ENCODE measurements at regions not wholly inside any gene's neighbourhood (a gene's known extent, or its start where the extent isn't known, plus 50 kb on each side); places are given as distances from the start of the nearest gene placed in this dataset.

DNA sequence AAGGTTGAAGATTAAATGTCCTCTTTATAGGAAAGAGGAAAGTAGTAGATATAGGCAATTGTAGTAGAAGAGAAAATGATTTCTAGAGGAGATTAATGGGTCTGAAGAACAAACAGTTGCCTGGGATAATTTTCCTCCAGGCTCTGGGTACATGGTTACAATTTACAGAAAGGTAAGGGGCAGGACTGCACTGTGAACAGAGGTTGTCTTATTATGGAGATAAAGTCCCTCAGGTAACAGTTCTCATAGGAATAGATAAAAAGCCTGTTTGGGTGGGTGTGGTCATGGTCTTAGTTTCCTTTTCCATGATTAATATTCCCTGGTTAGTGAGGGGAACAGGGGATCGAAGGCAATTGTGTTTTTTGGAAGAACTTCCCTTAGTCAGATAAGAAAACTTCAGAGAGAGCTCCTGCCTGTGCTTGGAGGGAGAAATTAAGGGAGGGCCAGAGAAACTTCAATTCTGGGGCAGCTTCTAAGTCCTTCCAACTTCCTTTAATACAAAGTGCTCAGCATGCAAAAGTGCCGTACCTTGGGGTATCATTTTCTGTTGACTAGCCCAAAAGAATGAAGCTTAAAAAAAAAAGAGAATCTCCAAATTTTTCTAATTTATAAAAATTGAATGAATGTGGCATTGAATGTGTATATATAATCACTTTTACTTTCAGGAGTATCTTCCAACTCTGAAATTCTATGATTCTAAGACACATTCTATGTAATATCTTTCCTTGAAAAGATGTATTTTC, 295.4 kb upstream of the USP25 start:
- ATAC-seq: no peak
- H3K27me3 ChIP-seq (ENCODE audit: control insufficient read depth, insufficient read depth): no peaks in the 10 kb centered on the region
- H3K4me3 ChIP-seq (ENCODE audit: low read length): no peak overlapping the region
- WGBS: 75% methylated on average over 2 of the region's 2 CpGs
- DNase-seq: no peak
- H3K4me1 ChIP-seq (ENCODE audit: control insufficient read depth, insufficient read depth, low read length): no peaks in the 10 kb centered on the region
- H3K9me3 ChIP-seq (ENCODE audit: control insufficient read depth, low read length): no peaks in the 10 kb centered on the region
- intact Hi-C loops (cut with DNase I): no loop called here
- H3K27ac ChIP-seq (ENCODE audit: low read length): no peak overlapping the region

DNA sequence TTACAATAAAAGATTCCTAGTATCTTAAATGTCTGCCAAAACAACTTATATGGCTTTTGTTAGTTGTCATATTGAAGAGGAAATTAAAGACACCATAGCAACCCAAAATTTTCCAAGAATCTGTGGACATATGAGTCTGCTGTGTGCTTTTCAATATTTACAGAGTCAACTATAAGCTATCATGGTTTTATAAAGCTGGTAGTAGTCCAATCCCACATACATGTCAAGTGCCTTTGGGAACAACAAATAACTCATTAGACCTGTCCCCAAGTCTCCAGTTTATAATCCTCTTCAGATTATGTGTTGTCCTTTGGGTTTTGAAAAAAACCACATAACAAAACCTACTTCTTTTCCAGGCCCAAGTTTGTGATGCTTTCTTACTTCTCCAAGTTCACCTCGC, 293.8 kb upstream of the USP25 start:
- Histone ChIP-seq H3K4me1 (ENCODE audit: control insufficient read depth, insufficient read depth, low read length) (peaks cover under 1% of the 10 kb centered on the region), H3K27ac (ENCODE audit: low read length) (no peak overlapping the region), H3K4me3 (ENCODE audit: low read length) (no peak overlapping the region), H3K27me3 (ENCODE audit: control insufficient read depth, insufficient read depth) (no peaks in the 10 kb centered on the region), H3K9me3 (ENCODE audit: control insufficient read depth, low read length) (no peaks in the 10 kb centered on the region)
- intact Hi-C loops (cut with DNase I): no loop called here
- 94% methylated on average over 1 of the region's 1 CpG for WGBS
- no peak for DNase-seq
- no peak for ATAC-seq

DNA sequence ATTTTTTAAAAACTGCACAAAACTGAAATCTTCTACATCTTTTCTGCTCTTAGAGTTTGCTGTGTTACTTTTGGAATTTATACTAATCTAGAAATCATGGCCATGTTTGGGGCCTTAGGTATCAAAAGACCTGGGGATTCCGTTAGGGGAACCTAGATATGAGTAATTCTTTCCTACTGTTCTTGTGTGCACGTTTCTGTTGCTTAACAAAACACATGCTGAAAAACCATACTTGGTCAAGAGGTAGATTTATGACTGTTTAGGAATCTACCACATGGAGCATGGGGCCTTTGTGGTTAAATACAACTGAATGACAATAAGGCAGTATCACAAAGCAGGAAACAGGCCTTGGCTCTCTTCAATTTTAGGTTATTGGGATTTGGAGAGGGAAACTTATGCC, 291.9 kb upstream of the USP25 start:
- Histone ChIP-seq H3K4me1 (ENCODE audit: control insufficient read depth, insufficient read depth, low read length) (peaks cover 2% of the 10 kb centered on the region), H3K9me3 (ENCODE audit: control insufficient read depth, low read length) (no peaks in the 10 kb centered on the region), H3K27ac (ENCODE audit: low read length) (no peak overlapping the region), H3K4me3 (ENCODE audit: low read length) (no peak overlapping the region), H3K27me3 (ENCODE audit: control insufficient read depth, insufficient read depth) (no peaks in the 10 kb centered on the region)
- ATAC-seq (no peak), DNase-seq (no peak)
- intact Hi-C loops (cut with DNase I): no loop called here
- 52% methylated on average over 2 of the region's 2 CpGs for WGBS

DNA sequence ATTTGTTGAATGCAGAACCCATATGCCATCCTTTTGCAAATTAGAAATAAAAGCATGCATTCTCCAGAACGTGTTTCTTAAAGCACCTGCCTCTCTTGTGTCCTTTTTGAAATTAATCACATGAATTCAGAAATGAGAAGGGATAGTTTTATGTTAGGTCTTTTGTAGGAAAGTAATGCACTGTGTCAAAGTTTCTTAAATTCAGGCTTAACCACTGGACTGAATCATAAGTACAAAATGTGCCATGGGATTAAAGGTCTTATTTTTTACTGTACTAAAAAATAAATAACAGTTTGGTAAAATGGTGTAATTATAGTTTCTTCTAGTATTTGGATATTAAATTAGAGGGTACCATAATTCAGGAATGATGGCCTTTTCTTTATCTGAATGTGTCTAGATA, 290.1 kb upstream of the USP25 start:
- ATAC-seq: no peak

DNA sequence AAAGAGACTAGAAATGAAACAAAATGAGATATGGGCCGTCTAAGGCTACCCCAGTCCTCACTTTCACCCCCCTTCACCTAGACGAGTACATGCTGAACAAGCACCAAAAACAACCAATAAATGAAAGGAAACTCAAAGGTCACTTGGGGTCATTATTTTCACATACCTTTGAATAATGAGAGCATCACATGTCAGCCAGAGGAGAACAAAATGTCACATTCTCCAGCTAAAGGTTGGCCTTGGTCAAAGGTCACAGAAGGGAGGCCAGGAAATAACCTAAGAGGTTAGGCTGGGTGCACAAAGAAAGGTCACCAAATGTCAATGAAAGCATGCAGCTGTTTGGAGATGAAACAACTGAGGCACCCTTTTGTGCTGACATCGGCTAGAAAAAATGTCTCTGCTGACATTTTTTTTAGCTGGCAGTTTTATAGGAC, 288.7 kb upstream of the USP25 start:
- Histone ChIP-seq H3K4me3 (ENCODE audit: low read length) (no peak overlapping the region), H3K4me1 (ENCODE audit: control insufficient read depth, insufficient read depth, low read length) (peaks cover 2% of the 10 kb centered on the region), H3K27ac (ENCODE audit: low read length) (no peak overlapping the region), H3K27me3 (ENCODE audit: control insufficient read depth, insufficient read depth) (no peaks in the 10 kb centered on the region), H3K9me3 (ENCODE audit: control insufficient read depth, low read length) (no peaks in the 10 kb centered on the region)
- ATAC-seq: no peak
- WGBS: 58% methylated on average over 3 of the region's 3 CpGs
- DNase-seq: no peak
- intact Hi-C loops (cut with DNase I): no loop called here

More for the DNA sequence above, 290.1 kb upstream of the USP25 start:
- intact Hi-C loops (cut with DNase I): no loop called here
- H3K4me1 ChIP-seq (ENCODE audit: control insufficient read depth, insufficient read depth, low read length): peaks cover 2% of the 10 kb centered on the region
- DNase-seq: no peak
- H3K9me3 ChIP-seq (ENCODE audit: control insufficient read depth, low read length): no peaks in the 10 kb centered on the region
- H3K27me3 ChIP-seq (ENCODE audit: control insufficient read depth, insufficient read depth): no peaks in the 10 kb centered on the region
- no peak overlapping the region for H3K27ac ChIP-seq (ENCODE audit: low read length)
- WGBS: 79% methylated on average over 1 of the region's 1 CpG
- no peak overlapping the region for H3K4me3 ChIP-seq (ENCODE audit: low read length)

DNA sequence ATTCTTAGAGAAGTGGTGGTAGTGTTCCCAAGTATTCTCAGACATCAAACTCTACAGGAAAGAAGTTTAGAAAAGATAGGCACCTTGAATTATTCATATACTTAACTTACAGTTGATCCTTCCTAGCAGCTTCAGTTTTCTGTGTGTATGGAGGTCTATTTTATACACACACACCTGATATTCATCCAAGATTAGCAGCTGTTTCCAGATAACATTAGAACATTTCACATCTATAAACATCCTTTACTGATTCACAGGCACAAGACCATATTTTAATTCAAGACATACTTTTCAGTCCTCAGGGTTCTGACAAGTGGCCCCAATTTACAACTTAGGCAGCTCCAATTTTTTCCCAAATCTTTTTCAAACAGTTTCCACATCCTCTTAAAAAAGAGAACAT, 287.8 kb upstream of the USP25 start:
- H3K27ac ChIP-seq (ENCODE audit: low read length): no peak overlapping the region
- H3K4me1 ChIP-seq (ENCODE audit: control insufficient read depth, insufficient read depth, low read length): peaks cover 2% of the 10 kb centered on the region
- H3K9me3 ChIP-seq (ENCODE audit: control insufficient read depth, low read length): no peaks in the 10 kb centered on the region
- intact Hi-C loops (cut with DNase I): no loop called here
- DNase-seq (no peak), ATAC-seq (no peak)
- no peaks in the 10 kb centered on the region for H3K27me3 ChIP-seq (ENCODE audit: control insufficient read depth, insufficient read depth)
- no peak overlapping the region for H3K4me3 ChIP-seq (ENCODE audit: low read length)

DNA sequence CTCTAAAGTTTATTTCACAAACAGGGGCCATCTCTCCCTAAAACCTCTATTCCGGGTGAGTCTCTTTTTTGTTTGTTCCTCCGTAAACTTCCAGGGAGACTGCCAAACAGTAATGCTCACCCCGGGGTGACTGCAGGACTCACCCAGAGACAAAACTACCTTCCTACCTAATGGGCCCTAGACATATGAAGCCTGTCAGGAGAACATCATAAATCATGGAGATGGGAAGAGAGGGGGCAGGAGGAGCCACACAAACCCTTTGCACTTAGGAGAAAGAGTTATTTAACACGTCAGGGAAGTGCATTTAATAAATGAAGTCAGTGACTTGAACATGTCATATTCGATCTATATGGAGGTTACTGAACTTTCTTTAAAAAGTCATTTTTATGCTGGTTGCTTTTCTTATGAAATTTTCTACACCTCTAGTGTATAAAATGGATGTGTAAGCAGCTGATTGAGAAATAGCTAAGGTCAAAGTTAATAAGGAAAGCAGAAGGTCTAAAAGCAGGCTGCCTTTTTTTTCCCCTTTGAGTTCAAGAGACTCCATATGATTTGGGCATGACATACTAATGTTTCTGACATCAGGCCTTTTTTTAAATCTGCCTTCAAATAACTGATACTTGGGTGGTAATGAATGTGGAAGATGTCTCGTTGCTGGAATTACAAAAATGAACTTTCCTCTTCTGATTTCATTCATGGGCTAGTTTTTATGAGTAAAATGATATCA, 286.9 kb upstream of the USP25 start:
- WGBS: 76% methylated on average over 6 of the region's 6 CpGs
- Histone ChIP-seq H3K27me3 (ENCODE audit: control insufficient read depth, insufficient read depth) (no peaks in the 10 kb centered on the region), H3K4me1 (ENCODE audit: control insufficient read depth, insufficient read depth, low read length) (peaks cover 2% of the 10 kb centered on the region), H3K4me3 (ENCODE audit: low read length) (no peak overlapping the region), H3K9me3 (ENCODE audit: control insufficient read depth, low read length) (no peaks in the 10 kb centered on the region), H3K27ac (ENCODE audit: low read length) (no peak overlapping the region)
- DNase-seq (no peak), ATAC-seq (no peak)
- intact Hi-C loops (cut with DNase I): no loop called here

DNA sequence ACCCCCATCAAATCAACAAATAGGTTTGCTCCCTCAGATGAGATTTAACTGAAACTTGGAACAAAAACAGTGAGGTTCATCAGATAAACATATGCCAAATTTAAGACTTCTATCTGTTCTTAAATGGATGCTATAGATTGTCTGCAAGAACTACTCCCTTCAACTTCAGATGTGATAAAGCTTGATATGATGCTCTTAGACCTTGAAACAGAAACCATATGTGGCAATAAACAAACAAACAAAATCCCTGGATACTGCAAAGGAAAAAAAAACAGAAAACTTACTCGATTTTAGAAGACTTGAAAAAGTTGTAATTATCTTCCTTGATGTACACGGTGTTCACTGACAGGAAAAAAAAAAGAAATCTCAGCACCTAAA, 286.1 kb upstream of the USP25 start:
- no peaks in the 10 kb centered on the region for H3K9me3 ChIP-seq (ENCODE audit: control insufficient read depth, low read length)
- ATAC-seq (no peak), DNase-seq (no peak)
- H3K4me1 ChIP-seq (ENCODE audit: control insufficient read depth, insufficient read depth, low read length): peaks cover 2% of the 10 kb centered on the region
- H3K27ac ChIP-seq (ENCODE audit: low read length): no peak overlapping the region
- no peaks in the 10 kb centered on the region for H3K27me3 ChIP-seq (ENCODE audit: control insufficient read depth, insufficient read depth)
- no peak overlapping the region for H3K4me3 ChIP-seq (ENCODE audit: low read length)
- intact Hi-C loops (cut with DNase I): loop anchor here in 1 of 4 donors (2.0 kb wide), 1 partner anchor 43 kb away; no protein-coding TSS in a partner anchor
- WGBS: 38% methylated on average over 2 of the region's 2 CpGs

DNA sequence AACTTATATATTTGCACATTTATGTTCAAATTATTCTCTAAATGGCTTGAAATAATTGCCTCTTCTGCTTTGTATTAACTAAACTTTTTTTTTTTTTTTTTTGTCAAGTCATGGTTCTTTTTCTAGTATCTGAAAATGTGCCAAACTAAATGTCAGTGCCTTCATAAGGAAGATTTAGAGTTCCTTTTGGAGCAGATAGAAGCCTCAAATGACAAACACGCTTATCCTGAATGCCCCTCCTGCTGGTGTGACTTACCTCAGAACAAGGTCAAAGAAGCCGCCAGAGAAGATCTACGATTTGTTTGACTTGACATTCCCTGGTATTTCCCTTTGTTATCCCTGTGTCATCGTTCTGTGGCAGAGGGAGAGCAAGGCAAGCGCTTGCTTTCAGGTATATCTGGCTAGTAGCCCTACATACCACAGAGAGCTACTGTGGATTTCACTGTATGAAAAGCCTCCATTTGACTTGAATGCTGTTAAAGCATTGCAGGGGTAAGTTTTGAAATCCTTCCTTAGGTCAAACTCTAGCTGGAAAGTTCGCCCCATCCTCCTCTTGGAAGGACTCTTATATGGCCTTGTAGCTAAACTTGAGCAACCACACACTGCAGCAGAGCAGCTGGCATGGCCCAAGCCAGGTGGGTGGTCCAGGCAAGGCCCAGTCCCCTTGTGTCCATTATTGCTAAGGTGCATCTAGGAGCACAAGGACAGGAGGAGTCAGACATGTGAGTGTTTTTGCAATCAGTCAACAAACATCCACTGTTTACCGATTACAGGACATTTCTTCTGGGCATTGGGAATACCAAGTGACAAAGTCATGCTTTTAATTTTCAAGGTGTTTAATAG, 285.4 kb upstream of the USP25 start:
- no peaks in the 10 kb centered on the region for H3K27me3 ChIP-seq (ENCODE audit: control insufficient read depth, insufficient read depth)
- H3K9me3 ChIP-seq (ENCODE audit: control insufficient read depth, low read length): no peaks in the 10 kb centered on the region
- peak in 1 of 2 donors; percentile 38 for ATAC-seq
- H3K4me1 ChIP-seq (ENCODE audit: control insufficient read depth, insufficient read depth, low read length): peaks cover 2% of the 10 kb centered on the region
- no peak overlapping the region for H3K4me3 ChIP-seq (ENCODE audit: low read length)
- WGBS: 73% methylated on average over 7 of the region's 7 CpGs
- DNase-seq: no peak
- H3K27ac ChIP-seq (ENCODE audit: low read length): no peak overlapping the region
- intact Hi-C loops (cut with DNase I): loop anchor here in 1 of 4 donors (2.0 kb wide), 1 partner anchor 44 kb away; no protein-coding TSS in a partner anchor

DNA sequence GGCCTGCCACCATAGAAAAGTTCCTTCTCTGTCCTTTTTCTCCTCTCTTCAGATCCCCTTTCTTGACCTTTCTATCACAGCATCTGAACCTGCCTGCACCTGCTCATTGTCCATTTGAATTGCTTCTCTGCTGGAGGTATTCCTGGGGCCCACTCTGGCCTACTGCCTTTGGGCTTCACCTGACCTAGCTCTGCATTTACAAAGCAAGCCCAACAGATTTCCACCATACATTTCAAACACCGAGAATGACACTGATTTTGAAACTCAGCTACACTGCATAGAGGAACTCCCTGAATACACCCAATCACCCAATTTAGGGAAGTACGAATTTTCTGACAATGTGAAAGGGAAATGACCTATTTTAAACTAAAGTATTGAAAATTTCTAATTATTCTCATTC, 284.5 kb upstream of the USP25 start:
- Histone ChIP-seq H3K4me3 (ENCODE audit: low read length) (no peak overlapping the region), H3K27me3 (ENCODE audit: control insufficient read depth, insufficient read depth) (no peaks in the 10 kb centered on the region), H3K27ac (ENCODE audit: low read length) (no peak overlapping the region), H3K9me3 (ENCODE audit: control insufficient read depth, low read length) (no peaks in the 10 kb centered on the region), H3K4me1 (ENCODE audit: control insufficient read depth, insufficient read depth, low read length) (peaks cover 2% of the 10 kb centered on the region)
- intact Hi-C loops (cut with DNase I): loop anchor here in 1 of 4 donors (2.0 kb wide), 1 partner anchor 45 kb away; no protein-coding TSS in a partner anchor
- 78% methylated on average over 2 of the region's 2 CpGs for WGBS
- ATAC-seq (peak in 1 of 2 donors; percentile 31), DNase-seq (no peak)

DNA sequence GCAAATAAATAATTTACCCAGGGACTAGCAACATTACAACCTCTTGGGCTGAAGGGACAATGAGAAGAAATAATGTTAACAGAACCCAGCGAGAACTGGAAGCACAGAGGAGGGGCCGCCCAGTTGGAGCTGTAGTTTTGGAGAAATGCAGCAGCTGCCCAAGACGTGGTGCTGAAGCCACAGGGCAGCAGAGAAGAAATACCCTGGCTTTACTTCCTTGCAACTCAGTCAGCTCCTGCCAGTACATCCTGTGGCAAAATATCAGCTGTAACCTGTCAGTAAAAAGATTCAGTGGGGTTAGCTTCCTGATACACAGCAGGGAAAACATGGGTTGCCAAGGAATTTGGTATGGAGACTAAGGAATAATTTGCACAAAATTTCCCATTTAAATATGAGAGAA, 283.6 kb upstream of the USP25 start:
- no peak overlapping the region for H3K4me3 ChIP-seq (ENCODE audit: low read length)
- WGBS: 61% methylated on average over 3 of the region's 3 CpGs
- intact Hi-C loops (cut with DNase I): no loop called here
- ATAC-seq (no peak), DNase-seq (peak in 1 of 3 donors; percentile 30)
- H3K9me3 ChIP-seq (ENCODE audit: control insufficient read depth, low read length): no peaks in the 10 kb centered on the region
- H3K27me3 ChIP-seq (ENCODE audit: control insufficient read depth, insufficient read depth): no peaks in the 10 kb centered on the region
- H3K27ac ChIP-seq (ENCODE audit: low read length): no peak overlapping the region
- no peaks in the 10 kb centered on the region for H3K4me1 ChIP-seq (ENCODE audit: control insufficient read depth, insufficient read depth, low read length)
